T-cell (primary cell): ENCODE measurements at regions not wholly inside any gene's neighbourhood (a gene's known extent, or its start where the extent isn't known, plus 50 kb on each side); places are given as distances from the start of the nearest gene placed in this dataset.

Experiments used
- ATAC-seq, 4 experiments: fragments of 200-7000 bp in 3 of 4; fragments of 150-1000 bp in 1 of 4; cut with Tn5 transposase; replicated peaks in 1 of 4; 1 replicate in 3 of 4; 2 replicates in 1 of 4; pipeline ENCODE4 v1.10.0; 2021; ENCODE audit warnings: moderate library complexity in 3 of 4, mild to moderate bottlenecking in 2 of 4, moderate number of reproducible peaks in 1 of 4
- CTCF ChIA-PET, 2 donors: fragments of 300-600 bp; sonication (Branson Sonifier 250); formaldehyde crosslinking; loops; one replicate each; lab custom pipeline; 2022; ENCODE audit warnings: antibody characterized with exemption in 2 of 2; lab: Charles Lee
- POLR2A ChIA-PET, 2 donors: fragments of 300-600 bp; sonication (Branson Sonifier 250); formaldehyde crosslinking; loops; one replicate each; lab custom pipeline; 2022; ENCODE audit warnings: antibody characterized with exemption in 2 of 2; lab: Charles Lee
- DNase-seq, 35 experiments: peaks; one replicate each; pipeline versions ENCODE4 v3.0.0 to v3.0.0-alpha.2; 2013 to 2023
- H3K27ac ChIP-seq: one replicate; pipeline ENCODE4 v1.5.1; 2013; ENCODE audit warnings: low read length
- H3K27me3 ChIP-seq, 2 experiments: replicated peaks in 1 of 2; 1 replicate in 1 of 2; 2 replicates in 1 of 2; pipeline versions ENCODE4 v1.6.1 to v1.7.0; 2013; ENCODE audit warnings: low read length in 1 of 2, mixed read lengths in 1 of 2; ENCODE audit not compliant: control insufficient read depth in 2 of 2, insufficient read depth in 2 of 2; ENCODE audit errors: extremely low read depth in 1 of 2
- H3K36me3 ChIP-seq, 2 donors: 1 replicate in 1 of 2; 2 replicates in 1 of 2; pipeline versions ENCODE4 v1.6.1 to v1.7.0; 2013; ENCODE audit warnings: low read length in 1 of 2; ENCODE audit not compliant: control insufficient read depth in 2 of 2, insufficient read depth in 1 of 2; ENCODE audit errors: extremely low read depth in 1 of 2
- H3K4me1 ChIP-seq, 2 experiments: 1 replicate in 1 of 2; 2 replicates in 1 of 2; pipeline versions ENCODE4 v1.6.1 to v1.7.0; 2013; ENCODE audit warnings: low read length in 2 of 2, mixed read lengths in 1 of 2; ENCODE audit not compliant: insufficient read depth in 2 of 2, control insufficient read depth in 1 of 2; ENCODE audit errors: extremely low read depth in 1 of 2
- H3K4me3 ChIP-seq, 2 donors: 1 replicate in 1 of 2; 2 replicates in 1 of 2; pipeline versions ENCODE4 v1.5.1 to v1.7.0; 2013; ENCODE audit warnings: mild to moderate bottlenecking in 2 of 2, low read length in 1 of 2, moderate library complexity in 1 of 2; ENCODE audit not compliant: control insufficient read depth in 1 of 2; ENCODE audit errors: extremely low read depth in 1 of 2
- H3K9me3 ChIP-seq: 2 replicates; pipeline ENCODE4 v1.7.0; 2013
- H3K27ac Mint-ChIP-seq, 2 donors: one replicate each; pipeline ENCODE4 v1.8.0; 2020 to 2021; ENCODE audit warnings: mild to moderate bottlenecking in 2 of 2, mixed read lengths in 2 of 2
- H3K27me3 Mint-ChIP-seq, 2 donors: one replicate each; pipeline ENCODE4 v1.8.0; 2021 to 2022; ENCODE audit warnings: mixed read lengths in 2 of 2
- H3K36me3 Mint-ChIP-seq: one replicate; pipeline ENCODE4 v1.8.0; 2021; ENCODE audit warnings: mixed read lengths
- H3K4me1 Mint-ChIP-seq, 3 donors: one replicate each; pipeline ENCODE4 v1.8.0; 2020 to 2022; ENCODE audit warnings: mixed read lengths in 3 of 3, mild to moderate bottlenecking in 1 of 3
- H3K4me3 Mint-ChIP-seq, 3 donors: one replicate each; pipeline ENCODE4 v1.8.0; 2020 to 2022; ENCODE audit warnings: mild to moderate bottlenecking in 3 of 3, mixed read lengths in 3 of 3, moderate library complexity in 3 of 3
- H3K9me3 Mint-ChIP-seq, 3 donors: one replicate each; pipeline ENCODE4 v1.8.0; 2020 to 2022; ENCODE audit warnings: mixed read lengths in 3 of 3
- WGBS: methylation state at CpG from one replicate; pipeline ENCODE4 v1.1.5; 2013; ENCODE audit warnings: missing lambda C conversion rate; ENCODE audit not compliant: insufficient coverage; 5-methylcytosine and 5-hydroxymethylcytosine counted together

DNA sequence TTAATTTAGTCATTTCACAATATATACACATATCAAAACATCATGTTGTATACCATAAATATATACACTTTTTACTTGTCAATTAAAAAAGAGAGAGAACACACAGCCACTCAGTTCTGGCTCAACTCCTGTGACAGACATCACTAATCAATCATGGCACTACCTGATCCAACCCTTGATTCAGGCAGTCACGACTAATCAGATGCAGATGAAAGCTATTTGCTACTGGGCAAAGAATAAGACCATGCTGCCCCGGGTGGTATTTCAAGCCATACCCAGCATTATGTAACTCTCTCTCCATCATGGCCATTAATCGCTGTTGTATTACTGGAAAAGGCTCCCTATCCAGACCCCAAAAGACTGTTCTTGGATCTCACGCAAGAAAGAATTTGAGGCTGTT is 345.7 kb downstream of the HAPSTR1 start:
- no peak overlapping the region for H3K4me3 Mint-ChIP-seq
- no peaks in the 10 kb centered on the region for H3K36me3 Mint-ChIP-seq
- Histone ChIP-seq H3K4me1 (no peaks in the 10 kb centered on the region), H3K9me3 (no peaks in the 10 kb centered on the region), H3K27ac (no peak overlapping the region), H3K27me3 (peaks cover 0 to 5% of the 10 kb centered on the region in 2 experiments), H3K4me3 (no peak overlapping the region), H3K36me3 (no peaks in the 10 kb centered on the region)
- ATAC-seq (no peak), DNase-seq (no peak)
- H3K4me1 Mint-ChIP-seq: no peaks in the 10 kb centered on the region
- no peaks in the 10 kb centered on the region for H3K27me3 Mint-ChIP-seq
- peaks cover 2 to 9% (median 8%) of the 10 kb centered on the region in 3 donors for H3K9me3 Mint-ChIP-seq
- CTCF ChIA-PET: no interaction called here
- WGBS: 71% methylated on average over 2 of the region's 4 CpGs
- POLR2A ChIA-PET: no interaction called here
- no peak overlapping the region for H3K27ac Mint-ChIP-seq

DNA sequence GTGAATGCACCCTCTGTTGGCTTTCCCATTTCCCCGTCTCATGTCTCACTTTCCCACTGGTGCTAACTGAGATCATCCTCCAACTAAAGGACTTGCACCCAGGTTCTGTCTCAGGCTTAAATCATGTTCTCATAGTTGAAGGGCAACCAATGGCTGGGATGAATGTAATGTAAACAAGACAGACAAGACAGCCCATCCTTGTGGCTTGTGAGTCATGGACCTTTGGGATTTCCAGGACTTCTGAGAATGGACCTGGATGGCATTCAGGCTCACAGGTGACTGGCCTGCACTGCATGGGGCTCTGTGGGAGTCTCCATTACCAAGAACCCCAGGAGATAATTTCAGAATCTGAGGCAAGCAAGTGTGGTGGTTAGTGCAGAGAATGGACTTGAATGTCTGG is 347.5 kb downstream of the HAPSTR1 start:
- peaks cover 0 to 8% of the 10 kb centered on the region in 2 experiments for H3K27me3 ChIP-seq
- POLR2A ChIA-PET: no interaction called here
- no peaks in the 10 kb centered on the region for H3K36me3 ChIP-seq
- H3K27ac ChIP-seq: no peak overlapping the region
- no peaks in the 10 kb centered on the region for H3K9me3 ChIP-seq
- no peak overlapping the region for H3K4me3 Mint-ChIP-seq
- no CpG with 5 or more reads among the region's 1 CpG for WGBS
- peaks cover 2 to 11% (median 9%) of the 10 kb centered on the region in 3 donors for H3K9me3 Mint-ChIP-seq
- no peak for ATAC-seq
- no peak overlapping the region for H3K4me3 ChIP-seq
- CTCF ChIA-PET: no interaction called here
- no peak for DNase-seq
- no peaks in the 10 kb centered on the region for H3K4me1 ChIP-seq
- H3K27me3 Mint-ChIP-seq: peaks cover 0 to 3% of the 10 kb centered on the region in 2 donors
- no peaks in the 10 kb centered on the region for H3K4me1 Mint-ChIP-seq
- H3K36me3 Mint-ChIP-seq: no peaks in the 10 kb centered on the region
- no peak overlapping the region for H3K27ac Mint-ChIP-seq

DNA sequence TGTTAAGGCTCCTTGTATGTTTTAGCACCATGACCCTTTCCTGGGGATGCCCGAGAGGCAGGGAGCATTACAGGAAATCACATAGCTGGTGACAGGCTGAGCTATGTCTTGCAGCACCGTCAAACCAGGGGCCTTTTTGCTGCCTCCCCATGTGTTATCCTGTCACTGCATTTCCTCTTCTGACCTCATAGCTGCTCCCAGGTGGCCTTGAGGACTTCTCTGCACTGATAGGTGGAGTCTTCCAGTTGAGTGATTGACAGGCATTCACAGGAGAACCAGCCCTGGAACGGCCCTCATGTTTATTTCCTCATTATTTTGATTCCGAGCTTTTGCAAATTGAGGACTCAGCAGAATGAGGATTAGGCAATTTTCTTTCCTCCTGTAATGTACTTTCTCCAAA is 349.6 kb downstream of the HAPSTR1 start:
- Mint-ChIP-seq H3K9me3 (peaks cover 2 to 6% (median 4%) of the 10 kb centered on the region in 3 donors), H3K36me3 (no peaks in the 10 kb centered on the region), H3K4me1 (no peaks in the 10 kb centered on the region), H3K4me3 (no peak overlapping the region), H3K27me3 (peaks cover 0 to 3% of the 10 kb centered on the region in 2 donors), H3K27ac (no peak overlapping the region)
- peaks cover 0 to 8% of the 10 kb centered on the region in 2 experiments for H3K27me3 ChIP-seq
- H3K27ac ChIP-seq: no peak overlapping the region
- H3K9me3 ChIP-seq: no peaks in the 10 kb centered on the region
- ATAC-seq (no peak), DNase-seq (no peak)
- POLR2A ChIA-PET: no interaction called here
- H3K4me3 ChIP-seq: no peak overlapping the region
- H3K4me1 ChIP-seq: no peaks in the 10 kb centered on the region
- H3K36me3 ChIP-seq: no peaks in the 10 kb centered on the region
- CTCF ChIA-PET: no interaction called here
- WGBS: 20% methylated on average over 3 of the region's 4 CpGs

DNA sequence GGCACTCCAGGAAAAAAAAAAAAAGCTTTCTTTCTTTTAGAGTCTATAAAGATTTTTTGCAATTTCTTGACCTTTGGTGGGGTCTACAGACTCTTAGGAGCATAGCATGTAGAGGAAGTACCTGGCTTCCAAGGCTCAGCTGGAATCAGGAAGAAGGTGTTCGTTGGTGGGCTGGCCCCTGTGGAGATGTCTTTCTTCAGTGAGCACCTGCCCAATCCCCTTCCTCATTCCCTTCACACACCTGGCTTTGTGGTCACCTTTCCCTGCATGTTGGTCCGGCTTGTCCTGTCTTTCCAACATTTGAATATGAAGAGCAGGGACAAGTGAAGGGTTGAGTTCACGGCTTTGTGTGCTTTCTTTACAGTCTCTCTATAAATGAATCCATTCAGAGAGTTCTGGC is 352.4 kb downstream of the HAPSTR1 start:
- ATAC-seq (no peak), DNase-seq (no peak)
- ChIA-PET POLR2A (no interaction called here), CTCF (interaction anchor here in 1 of 2 donors (0.6 kb wide), 2 partner anchors 19 to 146 kb away, joined by 3 read pairs; no protein-coding TSS in a partner anchor)
- no peaks in the 10 kb centered on the region for H3K36me3 Mint-ChIP-seq
- Histone ChIP-seq H3K4me1 (no peaks in the 10 kb centered on the region), H3K4me3 (no peak overlapping the region), H3K27me3 (peaks cover 0 to 5% of the 10 kb centered on the region in 2 experiments), H3K9me3 (no peaks in the 10 kb centered on the region), H3K27ac (no peak overlapping the region), H3K36me3 (no peaks in the 10 kb centered on the region)
- WGBS: no CpG with 5 or more reads among the region's 3 CpGs
- no peak overlapping the region for H3K27ac Mint-ChIP-seq
- H3K4me3 Mint-ChIP-seq: no peak overlapping the region
- peaks cover 2 to 3% of the 10 kb centered on the region in 2 donors for H3K27me3 Mint-ChIP-seq
- no peaks in the 10 kb centered on the region for H3K4me1 Mint-ChIP-seq
- peaks cover 5 to 10% (median 10%) of the 10 kb centered on the region in 3 donors for H3K9me3 Mint-ChIP-seq

DNA sequence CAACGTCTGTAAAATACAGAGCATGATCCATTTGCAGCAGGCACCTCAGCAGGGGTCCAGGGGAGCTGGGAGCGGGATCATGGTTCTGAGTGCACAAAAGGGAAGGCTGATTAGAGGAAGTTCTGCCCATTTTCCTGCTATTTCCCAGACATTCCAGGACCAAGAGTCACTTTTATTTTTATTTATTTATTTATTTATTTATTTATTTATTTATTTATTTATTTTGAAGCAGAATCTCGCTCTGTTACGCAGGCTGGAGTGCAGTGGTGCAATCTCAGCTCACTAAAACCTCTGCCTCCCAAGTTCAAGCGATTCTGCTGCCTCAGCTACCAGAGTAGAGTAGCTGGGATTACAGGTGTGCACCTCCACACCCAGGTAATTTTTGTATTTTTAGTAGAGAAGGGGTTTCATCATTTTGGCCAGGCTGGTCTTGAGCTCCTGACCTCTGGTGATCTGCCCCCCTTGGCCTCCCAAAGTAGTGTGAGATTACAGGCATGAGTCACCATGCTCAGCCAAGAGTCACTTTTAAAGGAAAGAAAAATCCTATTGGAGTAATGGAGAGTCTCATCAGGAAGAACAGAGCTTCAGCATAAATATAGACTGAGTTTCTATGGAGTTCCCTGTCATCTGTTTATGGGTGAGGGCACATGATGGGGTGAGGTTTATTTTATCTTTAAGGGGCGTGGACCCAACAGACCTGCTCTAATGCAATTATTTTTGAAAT is 355.2 kb downstream of the HAPSTR1 start:
- no peak for ATAC-seq
- ChIA-PET POLR2A (no interaction called here), CTCF (interaction anchor here in 1 of 2 donors (0.7 kb wide), 1 partner anchor 86 kb away, joined by 3 read pairs; no protein-coding TSS in a partner anchor)
- peaks cover 0 to 3% of the 10 kb centered on the region in 2 experiments for H3K27me3 ChIP-seq
- DNase-seq: no peak
- H3K4me1 ChIP-seq: no peaks in the 10 kb centered on the region
- no peaks in the 10 kb centered on the region for H3K36me3 ChIP-seq
- H3K27ac Mint-ChIP-seq: no peak overlapping the region
- H3K9me3 Mint-ChIP-seq: peaks cover 20 to 30% (median 21%) of the 10 kb centered on the region in 3 donors
- no peaks in the 10 kb centered on the region for H3K4me1 Mint-ChIP-seq
- no peak overlapping the region for H3K4me3 Mint-ChIP-seq
- H3K27me3 Mint-ChIP-seq: peaks cover 2 to 3% of the 10 kb centered on the region in 2 donors
- no peak overlapping the region for H3K27ac ChIP-seq
- WGBS: 30% methylated on average over 2 of the region's 6 CpGs
- no peak overlapping the region for H3K4me3 ChIP-seq
- no peaks in the 10 kb centered on the region for H3K9me3 ChIP-seq
- no peaks in the 10 kb centered on the region for H3K36me3 Mint-ChIP-seq

DNA sequence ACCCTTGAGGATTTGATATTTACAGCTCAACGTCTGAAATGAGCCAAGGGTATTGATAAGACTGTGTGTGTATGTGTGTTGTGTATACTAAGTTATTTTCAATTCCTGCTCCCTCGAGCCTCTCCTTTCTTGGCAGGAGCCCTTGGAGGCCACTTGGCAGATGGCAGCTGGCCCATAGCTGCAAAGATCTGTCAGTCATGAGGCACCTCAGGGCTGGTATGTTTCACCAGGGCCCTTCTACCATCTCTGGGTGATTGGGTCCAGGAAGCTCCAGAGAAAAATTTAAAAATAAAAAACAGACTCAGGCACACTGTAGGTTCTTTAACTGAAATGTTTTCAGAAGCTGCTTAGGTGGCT is 355.7 kb downstream of the HAPSTR1 start:
- H3K27ac Mint-ChIP-seq: no peak overlapping the region
- 60% methylated on average over 1 of the region's 2 CpGs for WGBS
- no peak overlapping the region for H3K27ac ChIP-seq
- peaks cover 0 to 3% of the 10 kb centered on the region in 2 experiments for H3K27me3 ChIP-seq
- no peaks in the 10 kb centered on the region for H3K9me3 ChIP-seq
- no peaks in the 10 kb centered on the region for H3K4me1 Mint-ChIP-seq
- no peak overlapping the region for H3K4me3 Mint-ChIP-seq
- CTCF ChIA-PET: interaction anchor here in 1 of 2 donors (0.7 kb wide), 1 partner anchor 85 kb away, joined by 3 read pairs; no protein-coding TSS in a partner anchor
- DNase-seq (no peak), ATAC-seq (no peak)
- H3K27me3 Mint-ChIP-seq: peaks cover 2 to 3% of the 10 kb centered on the region in 2 donors
- POLR2A ChIA-PET: no interaction called here
- peaks cover 20 to 30% (median 21%) of the 10 kb centered on the region in 3 donors for H3K9me3 Mint-ChIP-seq
- no peaks in the 10 kb centered on the region for H3K36me3 Mint-ChIP-seq
- H3K4me3 ChIP-seq: no peak overlapping the region
- no peaks in the 10 kb centered on the region for H3K36me3 ChIP-seq
- no peaks in the 10 kb centered on the region for H3K4me1 ChIP-seq
